DMS153 treated with DMSO at 0.1 percent for 48 hours (cell line): ENCODE measurements at regions not wholly inside any gene's neighbourhood (a gene's known extent, or its start where the extent isn't known, plus 50 kb on each side); places are given as distances from the start of the nearest gene placed in this dataset.

Source experiments
- DNase-seq: peaks from one replicate; lab custom pipeline; 2025; ENCODE audit not compliant: unreplicated experiment; lab: John Stamatoyannopoulos, UW

DNA sequence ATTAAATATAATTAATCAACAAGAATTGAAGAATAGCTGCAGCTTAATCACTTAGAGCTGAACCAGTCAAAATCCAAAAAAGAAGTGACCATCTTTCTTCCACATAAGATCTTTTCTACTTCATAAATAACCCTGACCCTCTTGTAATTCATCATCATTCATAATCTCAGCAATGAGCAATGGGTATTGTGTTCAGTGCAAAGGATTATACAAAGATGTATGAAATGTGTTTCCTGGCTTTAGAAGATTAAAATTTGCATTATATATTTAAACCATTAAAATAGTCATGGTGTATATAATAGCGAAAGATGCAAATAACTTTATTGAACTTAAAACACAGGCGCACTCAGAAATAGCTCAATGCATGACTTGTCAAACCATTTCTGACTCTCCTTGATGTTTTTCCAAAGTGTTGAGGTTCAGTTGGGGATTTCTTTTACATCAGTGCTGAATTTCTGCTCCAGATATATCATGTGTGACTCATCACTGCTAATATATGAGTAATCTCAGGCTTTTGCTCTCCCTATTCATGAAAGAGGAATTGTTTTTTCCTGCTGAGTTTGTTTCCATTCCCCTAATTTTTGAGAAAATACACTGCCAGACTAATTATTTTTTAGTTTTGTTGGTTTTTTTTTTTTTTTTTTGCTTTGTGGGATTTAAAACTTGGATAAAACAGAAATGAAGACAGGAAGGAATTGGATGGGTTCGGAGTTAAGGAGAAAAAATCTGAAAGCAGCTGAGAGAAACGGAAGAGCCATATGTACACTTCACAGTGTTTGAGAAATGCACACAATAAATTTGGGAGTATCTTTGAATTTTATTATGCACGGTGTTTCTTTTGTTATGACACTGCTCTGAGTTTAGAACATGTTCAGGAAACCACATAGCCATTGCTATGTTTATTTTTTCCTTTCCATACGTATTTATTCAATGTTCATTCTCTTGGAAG lies 290.1 kb upstream of the PCDH7 start:
- DNase-seq: no peak

DNA sequence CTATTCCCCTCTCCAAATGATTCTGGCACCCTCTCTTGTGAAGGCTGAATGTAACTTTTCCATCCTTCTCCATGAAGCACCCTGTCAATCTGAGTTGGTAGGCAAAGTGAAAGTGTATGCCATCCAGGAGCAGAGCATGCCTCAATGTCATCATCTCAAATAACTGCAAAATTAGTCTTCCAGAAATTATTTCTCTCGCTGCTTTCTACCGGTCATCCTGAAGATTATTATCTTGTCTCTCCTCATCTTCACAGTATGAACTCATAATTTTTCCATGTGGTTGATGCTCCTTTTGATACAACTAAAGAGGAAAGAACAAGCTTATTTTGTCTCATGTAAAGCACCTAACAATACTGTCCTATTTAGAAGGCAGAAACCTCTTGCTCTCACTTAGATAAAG lies 285.5 kb upstream of the PCDH7 start:
- DNase-seq: no peak

DNA sequence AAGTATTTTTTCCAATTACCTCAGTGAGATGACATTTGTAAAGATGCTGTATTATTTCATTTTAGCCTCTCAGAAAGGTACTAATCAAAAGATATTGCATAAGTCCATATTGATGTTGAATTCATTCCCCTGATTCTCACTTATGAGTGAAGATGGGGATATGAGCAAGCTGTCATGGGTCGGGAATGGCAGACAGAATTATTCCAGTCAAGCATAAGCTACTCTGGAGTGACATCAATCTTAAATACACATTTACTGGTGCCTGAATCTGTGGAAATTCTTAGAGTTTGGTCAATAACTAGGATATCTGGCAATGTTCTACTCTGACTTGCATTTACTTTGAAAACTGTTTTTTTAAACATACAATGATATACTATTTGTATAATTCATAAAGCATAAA lies 283.8 kb upstream of the PCDH7 start:
- DNase-seq: no peak

GRCh38 chr4:30437316-30437715 lies 282.9 kb upstream of the PCDH7 start:
- no peak for DNase-seq

DNA sequence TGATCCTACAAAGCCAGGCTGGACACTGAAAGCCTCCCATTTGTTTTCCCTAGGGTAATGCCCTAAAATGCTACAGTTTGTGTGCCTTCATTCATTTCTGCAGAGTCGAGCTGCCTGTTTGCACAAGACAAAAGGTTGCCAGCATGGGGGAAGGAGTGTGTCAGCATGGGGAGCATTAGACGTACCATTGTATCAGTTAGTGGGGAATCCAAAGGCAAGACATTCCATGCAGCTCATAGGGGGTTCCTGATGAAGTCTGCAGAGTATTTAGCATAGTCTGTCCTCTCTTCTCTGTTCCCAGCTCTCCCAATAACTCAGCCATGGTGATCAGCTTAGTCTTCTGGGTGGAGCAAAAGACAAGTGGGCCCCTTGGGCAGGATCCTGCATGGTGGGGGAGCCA lies 276.9 kb upstream of the PCDH7 start:
- DNase-seq: no peak

- DNase-seq: no peak
Measured at GRCh38 chr4:30450474-30450873, 269.7 kb upstream of the PCDH7 start.

- DNase-seq: no peak
Measured at GRCh38 chr4:30454504-30454903, 265.7 kb upstream of the PCDH7 start.

DNA sequence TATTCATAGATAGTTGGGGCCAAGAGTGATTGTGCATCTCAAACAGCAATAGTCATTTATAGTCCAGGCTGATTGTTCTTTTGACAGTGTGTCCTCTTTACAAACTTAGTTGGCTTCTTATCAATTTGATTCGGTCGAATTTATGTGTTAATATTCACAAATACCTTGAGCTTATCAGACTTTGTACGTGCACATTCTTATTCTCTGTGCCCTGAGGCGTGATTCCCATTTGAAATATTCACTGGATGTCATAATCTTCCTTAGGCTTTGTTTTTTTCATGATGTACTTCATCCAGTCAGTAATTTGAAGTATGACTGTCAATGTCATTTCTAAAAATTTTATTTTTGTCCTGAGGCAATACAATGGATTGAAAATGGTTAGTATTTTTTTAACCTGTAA lies 263.5 kb upstream of the PCDH7 start:
- no peak for DNase-seq

- no peak for DNase-seq
Measured at GRCh38 chr4:30460818-30461217, 259.4 kb upstream of the PCDH7 start.

- no peak for DNase-seq
Measured at GRCh38 chr4:30461218-30461617, 259.0 kb upstream of the PCDH7 start.

GRCh38 chr4:30462445-30463090 lies 257.6 kb upstream of the PCDH7 start:
- DNase-seq: no peak

- no peak for DNase-seq
Measured at GRCh38 chr4:30471861-30472260, 248.3 kb upstream of the PCDH7 start.

DNA sequence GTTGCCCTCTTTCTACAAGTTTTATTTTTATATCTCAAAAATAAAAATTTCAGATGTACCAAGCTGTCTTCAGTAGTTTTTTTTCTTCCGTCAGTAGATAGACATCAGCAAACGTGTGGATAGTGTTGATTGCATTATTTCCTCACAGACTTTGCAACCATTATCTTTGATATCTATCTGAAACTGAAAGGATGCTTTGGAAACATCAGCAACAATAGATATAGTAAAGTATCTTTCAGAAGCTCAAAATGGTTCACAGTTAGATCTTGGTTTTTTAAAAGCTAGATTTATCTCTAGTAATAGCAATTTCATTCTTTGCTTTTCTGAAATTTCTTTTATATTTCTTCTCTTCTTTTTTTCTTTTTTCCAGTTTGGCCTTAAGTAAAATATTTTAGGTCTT lies 246.9 kb upstream of the PCDH7 start:
- DNase-seq: no peak

- DNase-seq: no peak
Measured at GRCh38 chr4:30495251-30495650, 224.9 kb upstream of the PCDH7 start.

- no peak for DNase-seq
Measured at GRCh38 chr4:30495651-30496310, 224.4 kb upstream of the PCDH7 start.

DNA sequence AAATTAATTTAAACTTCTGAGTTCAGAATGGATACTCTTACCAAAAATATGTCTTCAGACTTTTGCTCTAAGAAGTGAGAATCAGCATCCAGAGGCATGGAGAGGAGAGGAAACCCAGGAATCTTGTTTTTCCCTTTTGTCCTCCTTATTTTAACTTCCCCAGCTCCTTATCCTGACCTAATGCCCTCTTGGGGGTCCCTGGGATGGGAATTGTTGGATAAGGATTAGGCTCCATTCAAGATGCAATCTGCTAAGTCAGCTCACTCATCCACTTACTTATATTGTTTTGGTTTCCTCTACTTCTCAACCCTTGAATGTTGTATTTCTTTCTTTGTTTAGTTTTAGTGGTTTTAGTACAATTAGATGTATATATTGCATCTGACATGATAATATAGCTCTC lies 208.4 kb upstream of the PCDH7 start:
- no peak for DNase-seq

GRCh38 chr4:30518211-30518610 lies 202.0 kb upstream of the PCDH7 start:
- no peak for DNase-seq

GRCh38 chr4:30525662-30526315 lies 194.4 kb upstream of the PCDH7 start:
- no peak for DNase-seq

GRCh38 chr4:30535255-30535654 lies 184.9 kb upstream of the PCDH7 start:
- DNase-seq: no peak

GRCh38 chr4:30536231-30536630 lies 183.9 kb upstream of the PCDH7 start:
- no peak for DNase-seq

- DNase-seq: no peak
Measured at GRCh38 chr4:30537456-30537855, 182.7 kb upstream of the PCDH7 start.
